ENCODE measurements at regions not wholly inside any gene's neighbourhood (a gene's known extent, or its start where the extent isn't known, plus 50 kb on each side); places are given as distances from the start of the nearest gene placed in this dataset.

GRCh38 chr15:93176065-93176464, 87.1 kb upstream of the RGMA start:
- DNase-seq: no peak

DNA sequence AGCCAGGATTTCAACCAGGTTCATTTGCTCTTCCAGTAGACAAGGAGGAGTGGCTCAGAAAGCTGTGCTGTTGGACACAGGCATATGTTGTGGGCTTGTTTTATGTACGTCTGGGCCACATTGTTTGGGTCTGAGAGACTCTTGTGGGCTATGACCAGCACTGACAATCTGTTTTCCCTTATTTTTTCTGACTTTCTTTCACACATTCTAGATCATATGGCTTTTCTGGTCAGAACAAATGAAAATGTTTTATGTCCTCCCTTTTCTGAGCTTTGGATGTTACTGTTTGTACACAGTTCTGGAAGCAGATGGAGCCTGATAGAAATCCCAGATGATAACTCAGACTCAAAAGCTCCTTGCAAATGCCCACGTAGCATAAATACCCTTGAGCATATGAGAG, 85.8 kb upstream of the RGMA start:
- DNase-seq: no peak

GRCh38 chr15:93173369-93173768, 84.4 kb upstream of the RGMA start:
- DNase-seq: no peak

GRCh38 chr15:93171476-93171875, 82.5 kb upstream of the RGMA start:
- DNase-seq: no peak

DNA sequence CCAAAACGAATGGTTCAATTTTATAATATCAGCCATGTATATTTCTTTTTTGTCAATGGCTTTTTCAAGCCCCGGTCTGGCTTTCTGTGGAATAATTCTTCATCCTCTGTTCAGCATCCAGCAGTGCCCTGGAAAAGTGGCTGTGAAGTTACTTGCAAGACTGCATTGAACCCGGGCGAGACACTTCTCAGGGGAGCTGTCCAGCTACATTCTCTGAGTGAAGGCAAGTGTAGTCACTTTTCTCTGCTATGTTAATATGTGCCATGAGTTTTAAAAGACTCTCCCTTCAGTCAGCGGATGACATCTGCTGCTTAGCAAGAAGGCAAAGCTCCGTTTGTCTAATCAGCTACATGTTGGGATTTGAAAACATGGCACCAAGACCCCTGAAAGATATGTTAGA, 81.3 kb upstream of the RGMA start:
- DNase-seq: no peak

GRCh38 chr15:93168910-93169309, 79.9 kb upstream of the RGMA start:
- no peak for DNase-seq

DNA sequence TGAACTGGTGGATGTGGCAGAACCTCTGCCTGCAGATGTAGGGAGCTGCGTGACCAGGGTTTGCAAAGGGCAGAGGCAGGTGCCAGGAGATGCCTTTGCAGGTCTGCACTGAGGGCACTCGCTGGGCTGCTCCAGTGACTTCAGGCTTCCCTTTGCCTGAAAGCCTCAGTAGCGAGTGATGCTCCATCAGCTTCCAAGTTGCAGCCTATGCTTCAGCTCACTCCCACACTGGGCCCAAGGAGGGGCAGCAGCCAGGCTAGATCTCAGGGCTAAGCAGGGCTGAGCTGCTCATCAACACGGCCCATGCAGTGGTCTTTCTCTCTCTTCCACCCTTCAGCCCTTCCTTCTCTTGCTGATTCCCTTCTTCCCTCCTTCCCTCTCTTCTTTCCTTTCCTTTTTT, 78.3 kb upstream of the RGMA start:
- DNase-seq: no peak

GRCh38 chr15:93166675-93167074, 77.7 kb upstream of the RGMA start:
- DNase-seq: no peak

DNA sequence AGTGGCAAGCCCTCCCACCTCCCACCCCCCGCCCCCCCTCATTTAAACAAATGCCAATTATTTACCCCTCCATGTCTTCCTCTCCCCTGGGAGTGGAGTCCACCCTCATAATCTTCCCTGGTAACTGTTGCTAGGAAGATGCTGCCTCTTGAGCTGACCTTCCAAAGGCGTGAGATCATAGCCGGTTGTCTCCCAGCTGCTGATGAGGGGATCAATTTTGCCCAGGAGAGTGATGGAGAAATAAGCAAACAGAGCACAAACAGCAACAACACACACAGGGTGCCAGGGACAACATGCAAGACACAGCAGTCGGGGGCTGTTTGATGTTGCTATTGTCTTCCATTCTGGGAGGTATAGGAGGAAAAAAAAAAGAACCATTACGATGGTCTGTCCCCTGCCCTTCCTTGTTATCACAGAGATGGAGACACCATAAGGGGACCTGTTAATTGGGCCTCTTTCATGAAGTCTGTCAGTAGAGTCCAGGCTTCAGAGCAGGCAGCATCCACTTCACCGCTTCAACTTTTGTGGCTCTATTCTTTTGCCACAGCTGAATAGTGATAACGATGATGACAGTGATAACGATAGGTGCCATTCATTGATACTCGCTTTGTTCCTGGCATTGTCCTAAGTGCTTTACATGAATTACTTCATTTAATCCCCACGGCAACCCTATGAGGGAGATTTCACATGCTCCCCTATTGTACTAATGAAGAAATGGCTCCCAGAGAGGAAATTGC, 76.9 kb upstream of the RGMA start:
- DNase-seq: no peak

DNA sequence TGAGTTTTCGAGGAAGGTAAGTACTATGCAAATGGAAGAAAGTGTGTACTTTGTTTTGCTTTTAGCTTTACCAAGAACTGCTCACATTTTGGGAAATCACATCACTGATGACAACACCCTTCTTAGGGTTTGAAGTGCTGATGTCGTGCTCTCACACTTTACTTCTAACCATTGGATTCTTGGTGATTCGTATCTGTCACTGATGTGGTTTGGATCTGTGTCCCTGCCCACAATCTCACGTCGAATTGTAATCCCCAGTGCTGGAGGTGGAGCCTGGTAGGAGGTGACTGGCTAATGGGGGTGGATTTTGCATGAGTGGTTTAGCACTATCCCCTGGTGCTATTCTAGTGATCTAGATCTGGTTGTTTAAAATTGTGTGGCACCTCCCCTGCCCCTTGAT, 75.4 kb upstream of the RGMA start:
- DNase-seq: no peak

DNA sequence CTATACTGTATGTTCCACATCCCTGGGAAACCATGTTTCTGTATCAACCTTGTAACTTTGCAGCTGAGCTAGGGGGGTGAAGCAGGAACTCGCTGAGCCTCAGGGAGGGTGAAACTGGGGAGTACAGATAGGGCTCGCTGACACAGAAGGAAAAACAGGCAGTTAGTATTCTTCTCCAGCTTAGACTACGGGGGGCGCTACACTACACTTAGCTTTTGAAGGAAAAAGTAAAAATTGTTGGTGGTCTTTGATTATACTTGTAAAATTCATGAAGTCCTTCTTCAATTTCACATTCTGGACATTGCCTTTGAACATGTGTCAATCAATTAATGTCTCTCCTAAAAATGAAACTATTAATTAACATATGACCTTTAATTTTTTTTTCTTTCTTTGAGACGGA, 73.5 kb upstream of the RGMA start:
- no peak for DNase-seq

- DNase-seq: no peak
Measured at GRCh38 chr15:93159930-93160329, 70.9 kb upstream of the RGMA start.

- DNase-seq: no peak
Measured at GRCh38 chr15:93158097-93158900, 69.3 kb upstream of the RGMA start.

DNA sequence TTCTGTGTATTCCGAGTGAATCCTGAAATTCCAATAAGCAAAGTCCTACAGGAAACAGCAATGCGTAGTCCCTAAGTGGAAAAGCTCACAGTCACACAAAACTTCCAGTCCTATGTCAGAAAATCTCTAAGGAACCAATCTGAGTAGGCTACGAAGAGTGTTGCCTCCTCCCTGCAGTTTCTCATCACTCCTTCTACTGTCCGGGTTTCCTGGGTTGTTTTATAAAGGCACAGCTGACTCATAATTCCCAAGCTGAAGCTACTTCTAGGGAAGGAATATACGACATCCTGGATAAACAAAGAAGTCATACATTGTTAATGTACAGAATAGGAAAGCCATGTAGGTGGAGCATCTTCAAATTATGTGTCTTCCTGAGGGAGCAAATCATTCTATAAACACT, 65.7 kb upstream of the RGMA start:
- no peak for DNase-seq

DNA sequence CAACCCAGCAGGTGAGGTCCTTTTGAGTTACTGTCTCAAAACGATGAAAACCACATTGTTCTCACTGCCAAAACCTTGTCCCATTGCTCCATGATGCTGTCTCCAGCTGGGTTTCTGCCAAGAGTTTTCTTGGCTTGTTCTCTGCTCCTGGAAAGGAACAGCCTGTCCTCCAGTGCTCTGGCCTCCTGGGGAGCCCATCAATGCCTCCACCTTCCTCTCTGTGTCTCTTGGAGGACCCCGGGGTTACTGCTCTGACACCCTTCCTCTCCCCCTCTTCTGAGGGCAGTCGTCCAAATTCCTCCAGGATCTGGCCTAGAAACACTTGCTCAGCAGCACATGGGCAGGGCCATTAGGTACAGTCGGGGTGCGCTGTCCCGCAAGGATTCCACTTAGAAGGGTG, 63.9 kb upstream of the RGMA start:
- no peak for DNase-seq

DNA sequence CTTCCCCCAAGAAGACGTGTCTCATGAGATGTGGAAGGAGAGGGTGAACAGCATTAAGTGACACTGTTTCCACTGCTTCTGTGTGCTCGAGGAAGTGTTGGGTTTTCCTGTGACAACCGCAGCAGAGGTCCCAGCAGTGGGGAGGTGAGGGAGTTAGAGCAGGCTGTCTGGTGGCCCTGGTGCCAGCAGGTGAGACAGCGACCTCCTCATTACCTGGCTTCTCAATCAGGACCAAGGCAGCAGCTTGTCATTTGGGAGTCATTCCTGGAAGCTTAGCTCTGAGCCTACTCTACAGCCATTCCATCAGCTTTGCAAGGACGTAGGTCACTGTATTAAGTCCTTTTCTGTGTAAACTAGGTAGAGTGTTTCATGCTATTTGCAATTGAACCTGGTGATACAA, 63.3 kb upstream of the RGMA start:
- DNase-seq: no peak

DNA sequence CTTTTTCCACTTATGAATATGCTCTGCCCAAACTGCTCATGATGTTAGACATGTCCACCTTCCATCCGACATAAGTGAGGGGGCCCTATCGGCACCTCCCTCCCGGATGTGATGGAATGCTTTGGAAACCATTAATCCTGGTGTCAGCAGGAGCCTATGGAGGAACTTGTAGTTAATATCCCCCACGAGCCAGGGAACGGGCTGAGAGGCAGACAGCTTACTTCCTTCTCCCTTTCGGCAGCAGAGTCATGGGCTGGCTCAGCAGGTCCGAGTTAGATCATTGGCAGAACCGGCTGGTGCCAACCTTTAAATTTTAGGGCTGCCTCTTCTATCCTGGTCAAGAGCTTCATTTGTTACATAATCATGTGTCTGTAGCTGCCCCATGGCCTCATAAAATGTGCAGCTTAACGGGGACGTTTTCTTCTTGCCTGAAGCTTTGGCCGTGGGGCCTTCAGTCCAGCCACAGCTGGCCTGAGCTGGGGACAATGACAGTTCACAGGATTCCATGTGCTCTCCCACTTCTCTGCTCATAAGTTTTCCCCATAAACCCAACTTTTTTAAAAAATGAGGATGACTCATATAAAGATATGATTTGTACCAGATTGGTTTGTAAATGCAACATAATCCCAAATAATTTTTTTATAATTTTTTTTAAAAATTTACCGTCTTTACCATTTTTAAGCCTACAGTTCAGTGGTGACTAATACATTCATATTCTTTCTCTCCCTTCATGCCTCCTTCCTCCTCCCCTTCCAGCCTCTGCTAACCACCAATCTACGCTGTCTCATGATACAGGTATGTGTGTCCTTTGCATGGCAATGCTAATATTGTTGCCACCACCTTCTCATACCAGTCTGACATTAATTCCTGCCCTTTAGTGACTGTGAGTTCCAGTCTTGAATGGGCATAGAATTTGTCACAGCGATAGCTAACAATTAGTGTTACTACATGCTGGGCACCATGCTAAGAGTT, 62.2 kb upstream of the RGMA start:
- no peak for DNase-seq

DNA sequence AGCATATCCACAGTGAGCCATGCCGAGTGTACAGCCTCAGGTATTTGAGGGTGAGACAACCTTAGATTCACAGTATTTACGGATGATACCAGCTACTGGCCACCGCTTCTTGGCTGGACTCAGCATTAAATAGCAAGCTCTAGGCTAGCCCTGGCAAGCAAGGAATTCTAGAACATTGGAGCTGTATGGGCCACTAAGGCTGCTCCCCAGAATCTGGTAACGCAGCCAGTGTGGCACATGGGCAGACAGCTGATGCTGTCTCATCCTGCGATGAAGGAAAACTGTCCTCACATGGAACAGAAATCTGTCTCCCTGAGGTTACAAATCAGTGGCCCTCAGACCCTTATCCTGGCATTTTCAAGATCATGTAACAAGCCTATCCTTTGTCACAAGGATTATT, 57.6 kb upstream of the RGMA start:
- DNase-seq: no peak

DNA sequence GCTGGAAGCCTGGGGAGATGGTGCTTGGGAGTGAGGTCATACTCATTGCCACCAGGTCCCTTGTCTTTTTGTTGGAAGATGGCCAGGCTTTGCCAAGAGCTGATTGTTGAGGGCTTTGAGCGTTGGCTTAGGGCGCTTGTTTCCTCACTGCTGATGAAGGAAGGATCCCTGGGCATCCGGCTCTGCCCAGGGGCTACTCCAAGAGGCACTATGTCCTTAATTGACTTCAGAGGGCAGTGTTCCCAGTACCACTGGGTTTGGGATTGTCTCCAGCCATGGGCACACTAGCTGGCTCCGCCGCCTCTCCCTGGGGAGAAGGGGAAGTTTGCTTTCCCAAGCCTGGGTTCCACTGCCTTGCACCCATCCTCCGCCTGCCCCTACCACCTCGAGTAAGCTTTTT, 57.2 kb upstream of the RGMA start:
- no peak for DNase-seq

DNA sequence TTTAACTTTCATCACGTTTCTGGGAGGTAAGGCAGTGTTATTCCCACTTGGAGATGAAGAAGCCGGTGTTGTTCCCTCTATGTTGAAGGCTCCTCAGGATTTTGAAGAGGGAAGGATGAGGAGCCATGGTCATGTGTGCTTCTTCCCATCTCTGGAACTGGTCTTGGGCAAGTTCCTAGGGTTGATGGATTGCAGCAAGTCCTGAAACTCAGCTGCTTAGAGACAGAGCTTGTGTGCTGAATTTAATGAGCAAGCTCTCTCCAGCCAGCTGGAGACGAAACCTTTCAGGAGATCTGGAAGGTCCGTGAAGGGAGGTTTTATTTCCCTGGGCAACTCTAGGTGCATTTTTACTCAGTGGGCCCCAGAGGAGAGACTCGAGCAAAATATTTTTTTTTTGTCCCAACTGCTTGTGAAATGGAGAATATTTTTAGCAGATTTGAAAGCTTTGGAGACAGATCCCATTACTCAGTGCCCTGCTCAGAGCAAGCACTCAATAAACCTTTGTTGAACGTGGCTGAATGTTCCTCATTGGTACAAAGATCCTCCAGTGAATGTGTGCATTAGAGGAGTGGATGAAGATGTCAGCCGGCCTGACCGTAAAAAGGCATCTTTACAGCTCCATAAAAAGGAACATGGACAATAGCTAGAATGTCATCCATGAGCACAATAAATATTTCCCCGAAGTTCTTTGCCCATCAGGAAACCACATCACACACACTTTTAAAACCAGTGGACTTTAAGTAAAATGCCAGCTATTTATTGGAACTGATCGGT, 55.6 kb upstream of the RGMA start:
- DNase-seq: no peak

- DNase-seq: no peak
Measured at GRCh38 chr15:93143186-93143585, 54.2 kb upstream of the RGMA start.

DNA sequence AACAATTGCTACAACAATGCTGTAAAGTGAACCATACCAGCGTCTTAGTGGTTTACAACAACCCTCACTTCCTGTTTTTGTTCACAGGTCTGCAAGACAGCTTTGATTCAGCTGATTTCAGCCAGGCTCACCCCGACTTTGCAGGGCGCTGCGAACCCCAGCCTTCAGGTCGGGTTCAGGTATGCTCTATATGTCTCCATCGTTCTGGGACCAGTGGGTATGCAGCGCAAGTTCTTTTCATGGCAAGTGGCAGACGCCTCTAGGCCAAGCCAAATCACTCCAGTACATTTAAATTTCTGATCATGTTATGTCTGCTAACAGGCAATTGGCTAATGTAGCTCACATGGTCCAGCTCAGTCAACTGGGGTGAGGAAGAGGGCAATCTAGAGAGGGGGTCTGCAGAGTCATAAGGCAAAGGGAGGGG, 52.4 kb upstream of the RGMA start:
- no peak for DNase-seq

GRCh38 chr15:93139436-93139835, 50.4 kb upstream of the RGMA start:
- no peak for DNase-seq

Data from NCI-H1105 treated with DMSO at 0.1 percent for 48 hours (cell line).